H1 (cell line): ENCODE measurements at regions not wholly inside any gene's neighbourhood (a gene's known extent, or its start where the extent isn't known, plus 50 kb on each side); places are given as distances from the start of the nearest gene placed in this dataset.

Experiments used
- CTCF ChIA-PET: fragments of 300-600 bp; sonication (Branson Sonifier 250); formaldehyde crosslinking; loops from one replicate; lab custom pipeline; 2021; ENCODE audit not compliant: partially characterized antibody; lab: Charles Lee
- POLR2A ChIA-PET: fragments of 300-600 bp; sonication (Branson Sonifier 250); formaldehyde crosslinking; loops from one replicate; lab custom pipeline; 2021; ENCODE audit warnings: inconsistent platforms; ENCODE audit not compliant: partially characterized antibody; lab: Charles Lee
- DNase-seq, 2 experiments: peaks; one replicate each; pipeline versions ENCODE4 v3.0.0 to v3.0.0-alpha.2; 2010 to 2022; ENCODE audit warnings: low spot score in 2 of 2, low read depth in 1 of 2, mixed read lengths in 1 of 2
- FAIRE-seq: peaks from 2 replicates; lab custom pipeline; 2011; peaks lifted over from hg19 to GRCh38; lab: Jason Lieb, UNC
- H2AFZ ChIP-seq: 2 replicates; pipeline ENCODE4 v1.8.1; 2012; ENCODE audit warnings: low read length, inconsistent platforms
- H2AK5ac ChIP-seq: 2 replicates; pipeline ENCODE4 v1.6.1; 2013; ENCODE audit warnings: low read depth, low read length
- H2BK120ac ChIP-seq: replicated peaks from 2 replicates; pipeline ENCODE3; 2013; ENCODE audit warnings: low read depth, low read length, inconsistent platforms
- H2BK12ac ChIP-seq: 2 replicates; pipeline ENCODE4 v1.6.1; 2013; ENCODE audit warnings: low read depth, low read length
- H2BK15ac ChIP-seq: 2 replicates; pipeline ENCODE4 v1.6.1; 2013; ENCODE audit warnings: low read length
- H2BK20ac ChIP-seq: 2 replicates; pipeline ENCODE4 v1.6.1; 2013; ENCODE audit warnings: low read length
- H2BK5ac ChIP-seq: 2 replicates; pipeline ENCODE4 v1.6.1; 2013; ENCODE audit warnings: low read depth, low read length
- H3K14ac ChIP-seq: 2 replicates; pipeline ENCODE4 v1.6.1; 2013; ENCODE audit warnings: inconsistent platforms; ENCODE audit not compliant: insufficient read length
- H3K18ac ChIP-seq: 2 replicates; pipeline ENCODE4 v1.6.1; 2013; ENCODE audit warnings: low read length; ENCODE audit errors: extremely low read depth
- H3K23ac ChIP-seq: 2 replicates; pipeline ENCODE4 v1.6.1; 2013; ENCODE audit warnings: inconsistent platforms; ENCODE audit not compliant: insufficient read length
- H3K23me2 ChIP-seq: 2 replicates; pipeline ENCODE4 v1.6.1; 2013; ENCODE audit warnings: low read depth, low read length
- H3K27ac ChIP-seq: 2 replicates; pipeline ENCODE4 v1.6.1; 2011; ENCODE audit warnings: low read depth, low read length, inconsistent platforms
- H3K27me3 ChIP-seq, 4 experiments: replicated peaks in 1 of 4; 1 replicate in 1 of 4; 2 replicates in 3 of 4; pipeline versions ENCODE4 v1.6.1 to v1.8.1; 2011 to 2013; ENCODE audit warnings: low read length in 3 of 4, mild to moderate bottlenecking in 3 of 4, inconsistent platforms in 2 of 4, mixed read lengths in 2 of 4, moderate library complexity in 1 of 4; ENCODE audit not compliant: control insufficient read depth in 3 of 4, insufficient read depth in 3 of 4; ENCODE audit errors: extremely low read depth in 1 of 4
- H3K36me3 ChIP-seq, 4 experiments: 2 replicates each; pipeline versions ENCODE4 v1.6.1 to v1.8.1; 2011 to 2013; ENCODE audit warnings: mild to moderate bottlenecking in 4 of 4, low read length in 3 of 4, moderate library complexity in 2 of 4, control low read depth in 1 of 4, inconsistent platforms in 1 of 4; ENCODE audit not compliant: insufficient read depth in 4 of 4, control insufficient read depth in 2 of 4
- H3K4ac ChIP-seq: replicated peaks from 2 replicates; pipeline ENCODE3; 2013; ENCODE audit warnings: low read length, low read depth, mixed read lengths, inconsistent platforms; ENCODE audit not compliant: insufficient read length
- H3K4me1 ChIP-seq, 4 experiments: replicated peaks in 1 of 4; 1 replicate in 1 of 4; 2 replicates in 3 of 4; pipeline versions ENCODE4 v1.6.1 to v1.8.1; 2011 to 2013; ENCODE audit warnings: low read length in 3 of 4, inconsistent platforms in 2 of 4, mixed read lengths in 1 of 4; ENCODE audit not compliant: insufficient read depth in 4 of 4, control insufficient read depth in 3 of 4
- H3K4me2 ChIP-seq, 2 experiments: 2 replicates each; pipeline versions ENCODE4 v1.6.1 to v1.8.1; 2011 to 2013; ENCODE audit warnings: low read depth in 2 of 2, low read length in 2 of 2, control low read depth in 1 of 2, inconsistent platforms in 1 of 2, mild to moderate bottlenecking in 1 of 2; ENCODE audit not compliant: insufficient read depth in 1 of 2
- H3K4me3 ChIP-seq, 4 experiments: fragments of 200-600, 300-600 bp in 1 of 4; sonication (generic), shearing (Covaris generic), sonication (Bioruptor Twin) in 1 of 4; 2 replicates each; pipeline versions ENCODE4 v1.5.1 to v1.8.1; 2011 to 2016; ENCODE audit warnings: low read length in 4 of 4, low read depth in 3 of 4, control low read depth in 2 of 4, inconsistent platforms in 2 of 4, mild to moderate bottlenecking in 2 of 4, mixed read lengths in 1 of 4, moderate library complexity in 1 of 4; ENCODE audit not compliant: insufficient read depth in 2 of 4; ENCODE audit errors: extremely low read depth in 1 of 4
- H3K56ac ChIP-seq: replicated peaks from 2 replicates; pipeline ENCODE3; 2013; ENCODE audit warnings: low read depth, mild to moderate bottlenecking, mixed read lengths, low read length, inconsistent platforms; ENCODE audit not compliant: insufficient read length
- H3K79me1 ChIP-seq: 2 replicates; pipeline ENCODE4 v1.6.1; 2013; ENCODE audit warnings: low read depth, low read length, control low read depth
- H3K79me2 ChIP-seq, 2 experiments: 2 replicates each; pipeline versions ENCODE4 v1.6.1 to v1.8.1; 2012 to 2013; ENCODE audit warnings: low read length in 2 of 2, mild to moderate bottlenecking in 2 of 2, inconsistent platforms in 1 of 2; ENCODE audit not compliant: insufficient read depth in 2 of 2, control insufficient read depth in 1 of 2
- H3K9ac ChIP-seq, 4 experiments: replicated peaks in 1 of 4; 1 replicate in 1 of 4; 2 replicates in 3 of 4; pipeline versions ENCODE4 v1.6.1 to v1.8.1; 2011 to 2013; ENCODE audit warnings: low read depth in 3 of 4, low read length in 3 of 4, control low read depth in 2 of 4, mild to moderate bottlenecking in 2 of 4, moderate library complexity in 2 of 4, inconsistent platforms in 1 of 4; ENCODE audit errors: extremely low read depth in 1 of 4
- H3K9me3 ChIP-seq, 2 experiments: 2 replicates each; pipeline versions ENCODE4 v1.6.1 to v1.8.1; 2012 to 2013; ENCODE audit warnings: mild to moderate bottlenecking in 2 of 2, moderate library complexity in 2 of 2, control low read depth in 1 of 2, inconsistent platforms in 1 of 2, low read depth in 1 of 2, low read length in 1 of 2, mixed read lengths in 1 of 2; ENCODE audit not compliant: insufficient read depth in 2 of 2
- H4K20me1 ChIP-seq, 2 experiments: replicated peaks in 1 of 2; 2 replicates each; pipeline versions ENCODE3 to v1.8.1; 2011 to 2013; ENCODE audit warnings: inconsistent platforms in 2 of 2, low read length in 2 of 2, mild to moderate bottlenecking in 1 of 2; ENCODE audit not compliant: insufficient read depth in 2 of 2, control insufficient read depth in 1 of 2
- H4K5ac ChIP-seq: 2 replicates; pipeline ENCODE4 v1.6.1; 2013; ENCODE audit warnings: low read length, low read depth, mixed read lengths, inconsistent platforms; ENCODE audit not compliant: insufficient read length
- H4K8ac ChIP-seq: 2 replicates; pipeline ENCODE4 v1.8.0; 2013; ENCODE audit warnings: mild to moderate bottlenecking, moderate library complexity, low read length, inconsistent platforms; ENCODE audit not compliant: insufficient read depth; ENCODE audit errors: extremely low read depth
- H4K91ac ChIP-seq: replicated peaks from 2 replicates; pipeline ENCODE3; 2013; ENCODE audit warnings: low read length, mixed read lengths, inconsistent platforms; ENCODE audit not compliant: insufficient read length
- CBX8 ChIP-seq: fragments of 300-800, 300-1000 bp; sonication (generic); IDR thresholded peaks from 2 replicates; pipeline ENCODE4 v1.7.1; 2016; ENCODE audit warnings: low read depth, low read length, borderline replicate concordance
- HDAC2 ChIP-seq, 2 experiments: fragments of 300-600 bp in 1 of 2; sonication (generic) in 1 of 2; IDR thresholded peaks; 2 replicates each; pipeline ENCODE4 v1.6.1; 2011 to 2012; ENCODE audit warnings: low read depth in 2 of 2, low read length in 2 of 2, mild to moderate bottlenecking in 2 of 2, moderate library complexity in 2 of 2, borderline replicate concordance in 1 of 2, inconsistent platforms in 1 of 2
- POLR2AphosphoS5 ChIP-seq: IDR thresholded peaks from 2 replicates; pipeline ENCODE4 v1.6.1; 2011; ENCODE audit warnings: low read depth, low read length
- SAP30 ChIP-seq: fragments of 300-600 bp; sonication (generic); IDR thresholded peaks from 2 replicates; pipeline ENCODE4 v1.7.1; 2012; ENCODE audit warnings: low read length, moderate library complexity, mild to moderate bottlenecking, inconsistent platforms; ENCODE audit not compliant: insufficient read depth, insufficient replicate concordance
- SIX5 ChIP-seq: IDR thresholded peaks from 2 replicates; pipeline ENCODE4 v1.6.1; 2011; ENCODE audit warnings: mild to moderate bottlenecking, low read depth, low read length
- WGBS, 2 experiments: shearing (Covaris generic) in 1 of 2; methylation state at CpG; one replicate each; pipeline versions ENCODE4 v1.1.6 to v1.1.7; 2013 to 2015; ENCODE audit warnings: low lambda C conversion rate in 2 of 2, mixed read lengths in 2 of 2, inconsistent platforms in 1 of 2, low coverage in 1 of 2, missing lambda C conversion rate in 1 of 2; ENCODE audit not compliant: insufficient replicate concordance in 2 of 2, insufficient coverage in 1 of 2, insufficient read length in 1 of 2; ENCODE audit errors: extremely low coverage in 1 of 2, missing lambda C conversion rate in 1 of 2; 5-methylcytosine and 5-hydroxymethylcytosine counted together

GRCh38 chr16:85288869-85289660, 176.8 kb upstream of the CIBAR2 start:
- H2BK5ac ChIP-seq: no peak overlapping the region
- H2BK12ac ChIP-seq: no peak overlapping the region
- no peak overlapping the region for H2AFZ ChIP-seq
- no peaks in the 10 kb centered on the region for H3K9me3 ChIP-seq
- no peak overlapping the region for H4K5ac ChIP-seq
- no peak overlapping the region for H3K14ac ChIP-seq
- no peaks in the 10 kb centered on the region for H3K79me2 ChIP-seq
- no peak overlapping the region for H2AK5ac ChIP-seq
- H4K91ac ChIP-seq: no peak overlapping the region
- no peak overlapping the region for H3K27ac ChIP-seq
- no peaks in the 10 kb centered on the region; the same call in 1 of the 2 replicates for H3K79me1 ChIP-seq
- FAIRE-seq (no peak), DNase-seq (no peak)
- 0 out of 2 replicates have a peak, but pooled peaks cover 1% of the 10 kb centered on the region for H3K23me2 ChIP-seq
- H2BK20ac ChIP-seq: no peak overlapping the region
- no peak overlapping the region for H3K18ac ChIP-seq
- no peaks in the 10 kb centered on the region for H3K27me3 ChIP-seq
- CTCF ChIA-PET: interaction anchor here (0.6 to 15.8 kb wide), 12 partner anchors 11 to 427 kb away, joined by 3 to 165 read pairs (median 4); no protein-coding TSS in a partner anchor
- no peak overlapping the region for H2BK15ac ChIP-seq
- H3K4ac ChIP-seq: no peak overlapping the region
- H3K36me3 ChIP-seq: no peaks in the 10 kb centered on the region
- H3K56ac ChIP-seq: no peak overlapping the region
- no peak overlapping the region for H3K4me3 ChIP-seq
- no peak overlapping the region for H3K4me2 ChIP-seq
- H3K23ac ChIP-seq: no peak overlapping the region
- WGBS, 2 experiments: 95% methylated on average over 10 of the region's 11 CpGs; no CpG with 5 or more reads in 1 of the 2 experiments
- no peak overlapping the region for H3K9ac ChIP-seq
- peaks cover 0 to 12% (median under 1%) of the 10 kb centered on the region in 4 experiments; a peak in 4 of 7 replicates for H3K4me1 ChIP-seq
- H4K20me1 ChIP-seq: peaks cover 3 to 11% of the 10 kb centered on the region in 2 experiments
- no peak overlapping the region for H4K8ac ChIP-seq
- no peak overlapping the region for H2BK120ac ChIP-seq
- POLR2A ChIA-PET: interaction anchor here (1.1 kb wide), 1 partner anchor 25 kb away, joined by 3 read pairs; no protein-coding TSS in a partner anchor
- TF ChIP-seq SAP30 (no peak), CBX8 (no peak), SIX5 (no peak), HDAC2 (IDR thresholded peaks at IDR 0.05; ENCODE audit: borderline replicate concordance in 1 of 2, low read depth in 2 of 2, low read length in 2 of 2) (no peak), POLR2AphosphoS5 (no peak)
